ENCODE measurements at regions not wholly inside any gene's neighbourhood (a gene's known extent, or its start where the extent isn't known, plus 50 kb on each side); places are given as distances from the start of the nearest gene placed in this dataset.
"Not testable (repeated sequence)": the region's sequence is repeated elsewhere in the genome, so short reads cannot be mapped to it uniquely, and the experiment has no call there.

DNA sequence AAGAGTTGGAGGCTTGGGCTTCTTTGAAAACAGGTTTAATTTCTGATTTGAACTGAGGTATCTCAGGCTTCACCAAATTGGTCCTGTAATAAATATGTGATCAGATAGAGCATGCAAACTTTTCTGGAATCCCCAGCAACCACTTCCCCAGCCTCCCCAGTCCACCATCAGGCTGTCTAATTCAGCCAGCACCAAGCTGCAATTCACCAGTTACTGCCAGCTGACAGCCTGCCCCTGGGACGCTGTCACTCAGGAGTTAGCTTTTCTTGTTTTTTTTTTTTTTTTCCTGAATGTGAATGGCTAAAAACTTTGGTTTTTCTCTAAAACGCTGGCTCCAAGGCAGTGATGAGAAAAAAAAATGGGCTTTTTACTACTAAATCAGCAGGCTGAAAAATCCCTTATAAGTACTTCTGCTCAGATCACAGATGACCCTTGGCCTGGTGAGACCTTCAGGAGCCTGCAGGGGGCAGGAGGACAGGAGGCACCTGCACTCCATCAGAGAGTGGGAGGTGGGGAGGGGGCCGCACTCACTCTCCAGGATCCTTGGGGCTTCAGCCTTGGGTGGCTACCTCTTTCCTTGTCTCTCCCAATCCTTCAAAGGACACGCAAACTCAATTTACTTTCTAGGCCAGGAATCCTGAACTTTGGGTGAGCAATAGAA is 349.4 kb downstream of the GATA3 start:
- no peaks in the 10 kb centered on the region for H3K9me3 Mint-ChIP-seq
- DNase-seq, result no peak
- CTCF ChIA-PET, result interaction anchor here (0.6 kb wide), 1 partner anchor 48 kb away, joined by 3 read pairs; no protein-coding TSS in a partner anchor
- H3K27ac Mint-ChIP-seq, result peak overlapping the region; percentile 88
- H3K27me3 Mint-ChIP-seq, result peaks cover 11% of the 10 kb centered on the region
- peaks cover 7% of the 10 kb centered on the region for H3K36me3 Mint-ChIP-seq
- peak overlapping the region; percentile 66 for H3K4me3 Mint-ChIP-seq
- H3K4me1 Mint-ChIP-seq, result peaks cover 80% of the 10 kb centered on the region

DNA sequence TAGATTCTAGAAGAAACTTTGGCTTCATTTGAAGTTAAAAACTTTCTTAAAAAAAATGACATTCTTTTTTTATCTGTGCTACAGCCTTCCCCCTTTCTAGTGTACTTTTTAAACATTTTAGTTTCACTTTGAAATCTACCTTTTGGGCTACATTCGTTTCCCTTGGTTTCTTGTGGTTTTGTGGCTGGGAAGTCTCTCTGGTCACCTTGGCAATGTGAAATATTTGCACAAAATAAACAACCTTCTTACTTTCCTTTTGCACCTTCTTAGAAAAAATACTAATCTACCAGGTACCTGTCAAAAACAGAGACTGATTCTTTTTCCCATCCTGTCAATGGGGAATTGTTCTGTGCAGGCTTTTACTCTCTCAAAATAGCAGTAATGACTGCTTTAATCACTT is 350.2 kb downstream of the GATA3 start:
- DNase-seq, result peak; percentile 70

DNA sequence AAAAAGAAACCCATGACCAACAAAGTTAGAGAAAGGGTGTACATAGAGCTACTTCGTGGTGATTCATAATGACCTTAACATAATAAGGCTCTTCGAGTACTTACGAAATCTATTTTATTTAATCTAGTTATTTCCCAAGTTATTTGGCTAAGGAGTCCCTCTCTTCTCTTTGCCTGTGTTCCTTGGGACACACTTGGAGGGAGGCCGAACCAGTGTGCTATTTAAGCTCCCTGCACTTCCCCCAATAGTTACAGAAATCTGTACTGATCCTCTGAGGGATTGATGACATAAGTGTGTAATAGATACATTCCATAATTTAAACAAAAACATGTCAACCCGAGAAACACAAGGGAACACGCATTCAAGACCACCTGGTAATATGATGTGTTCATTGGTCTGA is 351.1 kb downstream of the GATA3 start:
- no peaks in the 10 kb centered on the region for H3K9me3 Mint-ChIP-seq
- H3K36me3 Mint-ChIP-seq, result peaks cover 5% of the 10 kb centered on the region
- H3K4me1 Mint-ChIP-seq, result peaks cover 69% of the 10 kb centered on the region
- H3K4me3 Mint-ChIP-seq, result no peak overlapping the region
- peaks cover 20% of the 10 kb centered on the region for H3K27me3 Mint-ChIP-seq
- CTCF ChIA-PET, result no interaction called here
- DNase-seq, result no peak
- H3K27ac Mint-ChIP-seq, result no peak overlapping the region

More for the DNA sequence above, 350.2 kb downstream of the GATA3 start:
- Mint-ChIP-seq H3K9me3 (no peaks in the 10 kb centered on the region), H3K36me3 (peaks cover 7% of the 10 kb centered on the region), H3K27ac (peak overlapping the region; percentile 88), H3K27me3 (peaks cover 17% of the 10 kb centered on the region), H3K4me3 (peak overlapping the region; percentile 66), H3K4me1 (peaks cover 72% of the 10 kb centered on the region)
- CTCF ChIA-PET, result no interaction called here

DNA sequence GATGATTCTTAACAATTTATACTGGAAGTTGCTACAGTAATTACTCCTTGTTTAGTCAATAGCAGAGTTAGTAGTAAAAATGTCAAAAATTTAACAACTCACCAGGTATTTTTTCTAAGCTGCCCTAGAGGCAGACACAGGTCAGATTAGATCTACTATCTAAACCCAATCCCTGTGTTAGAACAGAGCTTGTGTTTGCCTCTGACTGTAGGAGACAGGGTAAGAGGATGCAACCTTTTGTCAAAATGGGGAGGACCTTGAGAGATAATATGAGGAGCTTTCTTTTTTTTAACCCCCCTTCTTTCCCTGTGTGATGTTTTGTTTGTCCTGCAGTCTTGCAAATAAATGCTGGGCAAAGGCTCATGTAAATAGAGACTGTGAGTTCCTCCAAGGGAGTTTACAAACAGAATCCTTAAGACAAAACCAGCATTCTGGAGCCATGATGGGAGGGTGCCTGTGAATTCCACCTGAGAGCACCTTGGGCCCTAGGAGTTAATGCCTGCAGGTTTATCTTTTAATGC is 353.1 kb downstream of the GATA3 start:
- H3K27ac Mint-ChIP-seq, result no peak overlapping the region
- CTCF ChIA-PET, result no interaction called here
- H3K4me1 Mint-ChIP-seq, result peaks cover 50% of the 10 kb centered on the region

DNA sequence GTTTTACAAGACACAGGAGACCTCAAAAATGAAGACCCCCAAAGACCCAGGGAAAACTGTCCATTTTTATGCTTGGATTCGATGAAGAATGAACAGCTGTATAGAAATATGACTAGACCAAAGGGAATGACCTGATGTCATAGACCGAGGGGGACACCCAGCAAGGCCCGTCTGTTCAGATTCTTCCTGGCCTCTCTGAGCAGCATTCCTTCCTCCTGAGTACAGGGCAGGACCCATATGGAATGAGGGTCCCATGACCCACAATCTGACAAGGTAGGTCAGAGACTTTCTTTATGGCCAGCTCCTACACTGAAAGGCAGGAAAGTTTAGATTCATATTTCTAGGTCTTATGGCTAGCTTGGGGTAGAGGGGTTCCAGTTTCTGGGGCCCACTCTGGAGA is 356.0 kb downstream of the GATA3 start:
- CTCF ChIA-PET, result no interaction called here
- Mint-ChIP-seq H3K4me1 (peaks cover 23% of the 10 kb centered on the region), H3K9me3 (peaks cover 3% of the 10 kb centered on the region), H3K4me3 (no peak overlapping the region), H3K36me3 (no peaks in the 10 kb centered on the region), H3K27ac (no peak overlapping the region), H3K27me3 (peaks cover 43% of the 10 kb centered on the region)
- no peak for DNase-seq

More for the DNA sequence above, 353.1 kb downstream of the GATA3 start:
- Mint-ChIP-seq H3K9me3 (no peaks in the 10 kb centered on the region), H3K36me3 (no peaks in the 10 kb centered on the region), H3K27me3 (peaks cover 35% of the 10 kb centered on the region), H3K4me3 (no peak overlapping the region)
- DNase-seq, result no peak

DNA sequence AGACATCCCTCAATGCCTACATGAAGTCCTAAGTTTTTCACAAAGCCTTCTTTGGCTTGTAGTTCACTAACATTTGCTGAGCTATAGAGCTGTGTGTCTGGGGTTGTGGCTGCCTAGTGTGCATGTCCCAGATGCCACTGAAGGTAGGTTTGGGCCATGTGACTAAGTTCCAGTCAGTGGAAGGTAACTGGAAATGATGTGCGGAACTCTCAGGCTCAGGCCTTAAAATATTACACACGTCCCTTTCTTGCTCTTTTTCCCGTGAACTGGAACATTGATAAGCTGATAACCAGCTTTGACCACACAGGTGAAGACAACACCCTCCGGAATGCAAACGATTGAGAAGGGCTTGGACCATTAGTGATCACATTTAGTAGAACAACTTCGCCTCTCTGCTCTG is 358.1 kb downstream of the GATA3 start:
- Mint-ChIP-seq H3K27me3 (peaks cover 45% of the 10 kb centered on the region), H3K4me1 (peaks cover 24% of the 10 kb centered on the region), H3K4me3 (no peak overlapping the region), H3K27ac (no peak overlapping the region), H3K36me3 (no peaks in the 10 kb centered on the region), H3K9me3 (peaks cover 3% of the 10 kb centered on the region)
- CTCF ChIA-PET, result no interaction called here
- DNase-seq, result no peak

DNA sequence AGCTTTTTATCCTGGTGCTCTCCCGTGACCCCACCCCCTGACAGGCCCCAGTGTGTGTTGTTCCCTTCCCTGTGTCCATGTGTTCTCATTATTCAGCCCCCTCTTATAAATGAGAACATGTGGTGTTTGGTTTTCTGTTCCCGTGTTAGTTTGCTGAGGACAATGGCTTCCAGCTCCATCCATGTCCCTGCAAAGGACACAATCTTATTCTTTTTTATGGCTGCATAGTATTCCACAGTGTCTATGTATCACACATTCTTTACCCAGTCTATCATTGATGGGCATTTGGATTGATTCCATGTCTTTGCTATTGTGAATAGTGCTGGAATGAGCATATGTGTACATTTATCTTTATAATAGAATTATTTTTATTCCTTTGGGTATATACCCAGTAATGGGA is 360.5 kb downstream of the GATA3 start:
- not testable (repeated sequence) for DNase-seq, H3K9me3 Mint-ChIP-seq, H3K4me3 Mint-ChIP-seq, H3K27ac Mint-ChIP-seq, H3K36me3 Mint-ChIP-seq
- CTCF ChIA-PET, result interaction anchor here (1.1 kb wide), 1 partner anchor 16 kb away, joined by 3 read pairs; no protein-coding TSS in a partner anchor
- peaks cover 30% of the 10 kb centered on the region for H3K4me1 Mint-ChIP-seq
- H3K27me3 Mint-ChIP-seq, result peaks cover 44% of the 10 kb centered on the region

DNA sequence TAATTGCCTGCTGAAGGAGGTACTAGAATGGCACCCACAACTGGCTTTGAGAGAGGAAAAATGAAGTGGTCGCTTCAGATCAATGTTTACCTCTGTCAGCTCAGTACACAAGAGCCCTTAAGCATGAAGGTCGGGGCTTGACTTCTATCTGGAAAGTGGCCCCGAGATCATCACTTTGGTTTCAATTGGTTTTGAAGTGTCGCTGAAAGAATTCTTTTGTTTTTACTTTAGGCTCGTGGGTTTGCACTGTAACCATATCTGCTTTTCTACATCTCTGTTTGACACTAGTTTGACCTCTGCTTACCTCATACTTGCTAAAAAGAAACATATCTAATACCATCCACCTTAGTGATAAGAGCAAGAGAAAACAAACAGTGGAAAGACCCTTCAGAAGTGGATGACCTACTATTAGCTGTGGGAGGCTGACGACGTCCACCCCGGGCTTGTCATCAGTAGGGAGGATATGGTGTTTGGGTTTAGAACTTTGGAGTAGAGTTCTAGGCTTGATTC is 361.8 kb downstream of the GATA3 start:
- Mint-ChIP-seq H3K9me3 (peaks cover 3% of the 10 kb centered on the region), H3K36me3 (no peaks in the 10 kb centered on the region), H3K27ac (no peak overlapping the region), H3K27me3 (peaks cover 40% of the 10 kb centered on the region), H3K4me1 (peaks cover 32% of the 10 kb centered on the region), H3K4me3 (no peak overlapping the region)
- CTCF ChIA-PET, result interaction anchor here (0.7 kb wide), 1 partner anchor 360 kb away, joined by 3 read pairs; no protein-coding TSS in a partner anchor
- DNase-seq, result no peak

DNA sequence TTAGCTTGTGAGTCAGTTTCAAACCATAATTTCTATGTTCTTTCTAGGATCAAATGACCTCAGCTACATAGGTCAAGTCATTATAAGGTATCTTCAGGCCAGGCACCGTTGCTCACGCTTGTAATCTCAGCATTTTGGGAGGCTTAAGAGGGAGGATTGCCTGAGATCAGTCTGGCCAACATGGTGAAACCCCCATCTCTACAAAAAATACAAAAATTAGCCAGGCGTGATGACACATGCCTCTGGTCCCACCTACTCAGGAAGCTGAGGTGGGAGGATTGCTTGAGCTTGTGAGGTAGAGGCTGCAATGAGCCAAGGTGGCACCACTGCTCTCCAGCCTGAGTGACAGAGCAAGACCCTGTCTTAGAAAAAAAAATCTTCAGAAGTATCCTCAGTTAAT is 362.3 kb downstream of the GATA3 start:
- H3K4me1 Mint-ChIP-seq, result peaks cover 32% of the 10 kb centered on the region
- H3K4me3 Mint-ChIP-seq, result no peak overlapping the region
- no peak overlapping the region for H3K27ac Mint-ChIP-seq
- H3K27me3 Mint-ChIP-seq, result peaks cover 35% of the 10 kb centered on the region
- CTCF ChIA-PET, result interaction anchor here (0.7 kb wide), 1 partner anchor 22 kb away, joined by 3 read pairs; no protein-coding TSS in a partner anchor
- no peaks in the 10 kb centered on the region for H3K36me3 Mint-ChIP-seq
- DNase-seq, result no peak
- H3K9me3 Mint-ChIP-seq, result peaks cover 3% of the 10 kb centered on the region

DNA sequence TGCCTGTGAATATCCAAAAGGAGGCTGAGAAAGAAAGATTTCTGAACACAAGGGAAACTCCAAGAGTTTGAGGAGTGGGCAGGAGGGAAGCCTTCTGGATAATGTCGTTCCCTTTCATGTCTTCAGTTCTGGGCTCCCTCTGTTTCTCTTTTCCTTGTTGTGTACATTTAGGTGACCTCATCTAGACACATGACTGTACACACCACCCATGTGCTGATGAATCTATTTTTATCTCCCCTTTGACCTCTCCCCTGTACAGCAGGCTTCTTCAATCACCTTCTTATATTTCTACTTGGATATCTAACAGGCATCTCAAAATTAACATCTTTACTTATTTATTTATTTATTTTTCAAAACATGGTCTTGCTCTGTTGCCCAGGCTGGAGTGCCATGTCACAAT is 363.1 kb downstream of the GATA3 start:
- no peak overlapping the region for H3K27ac Mint-ChIP-seq
- no peak for DNase-seq

DNA sequence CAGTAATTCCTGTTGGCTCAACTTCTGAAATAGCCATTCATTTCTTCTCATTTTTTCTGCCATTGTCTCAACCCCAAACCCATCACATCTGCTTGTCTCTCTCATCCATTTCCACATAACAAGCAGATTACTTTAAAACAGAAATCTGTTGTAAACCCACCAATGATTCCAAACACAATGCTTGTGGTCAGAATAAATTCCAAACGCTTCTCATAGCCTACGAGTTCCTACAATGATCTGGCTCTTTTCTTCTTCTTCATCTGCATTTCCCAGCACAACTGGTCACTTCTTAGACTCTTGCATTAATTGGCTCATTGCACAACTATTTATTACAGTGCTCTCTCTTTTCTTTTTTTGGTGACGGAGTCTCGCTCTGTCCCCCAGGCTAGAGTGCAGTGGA is 364.1 kb downstream of the GATA3 start:
- CTCF ChIA-PET, result no interaction called here
- no peak overlapping the region for H3K4me3 Mint-ChIP-seq
- peaks cover 3% of the 10 kb centered on the region for H3K9me3 Mint-ChIP-seq
- no peaks in the 10 kb centered on the region for H3K36me3 Mint-ChIP-seq
- DNase-seq, result no peak
- H3K27ac Mint-ChIP-seq, result no peak overlapping the region
- H3K27me3 Mint-ChIP-seq, result peaks cover 30% of the 10 kb centered on the region
- peaks cover 32% of the 10 kb centered on the region for H3K4me1 Mint-ChIP-seq

More for the DNA sequence above, 363.1 kb downstream of the GATA3 start:
- H3K4me1 Mint-ChIP-seq, result peaks cover 32% of the 10 kb centered on the region
- H3K9me3 Mint-ChIP-seq, result peaks cover 3% of the 10 kb centered on the region
- H3K27me3 Mint-ChIP-seq, result peaks cover 31% of the 10 kb centered on the region
- no peak overlapping the region for H3K4me3 Mint-ChIP-seq
- no peaks in the 10 kb centered on the region for H3K36me3 Mint-ChIP-seq
- CTCF ChIA-PET, result interaction anchor here (0.7 kb wide), 1 partner anchor 21 kb away, joined by 3 read pairs; no protein-coding TSS in a partner anchor

DNA sequence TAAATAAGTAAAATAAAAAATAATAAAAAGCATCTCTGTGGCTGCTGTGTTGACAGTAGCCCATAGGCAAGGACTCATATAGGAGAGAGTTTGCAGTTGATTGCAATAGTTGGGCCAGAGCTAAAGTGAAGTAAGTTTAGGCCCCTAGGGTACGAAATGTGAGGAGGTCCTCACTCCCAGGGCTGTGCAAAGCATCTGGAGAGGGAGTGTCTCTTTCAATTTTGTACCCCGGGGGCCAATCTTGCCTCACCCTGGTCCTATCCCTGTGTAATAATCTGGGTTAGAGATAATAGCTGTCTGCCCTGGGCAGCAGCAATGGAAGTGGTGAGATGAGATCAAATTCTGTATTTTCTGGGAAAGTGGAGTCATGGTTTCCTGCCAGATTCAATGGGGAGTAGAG is 365.7 kb downstream of the GATA3 start:
- no peak overlapping the region for H3K27ac Mint-ChIP-seq
- H3K9me3 Mint-ChIP-seq, result no peaks in the 10 kb centered on the region
- no peak for DNase-seq
- H3K36me3 Mint-ChIP-seq, result no peaks in the 10 kb centered on the region
- peaks cover 42% of the 10 kb centered on the region for H3K4me1 Mint-ChIP-seq
- CTCF ChIA-PET, result no interaction called here
- H3K27me3 Mint-ChIP-seq, result peaks cover 26% of the 10 kb centered on the region
- H3K4me3 Mint-ChIP-seq, result no peak overlapping the region

DNA sequence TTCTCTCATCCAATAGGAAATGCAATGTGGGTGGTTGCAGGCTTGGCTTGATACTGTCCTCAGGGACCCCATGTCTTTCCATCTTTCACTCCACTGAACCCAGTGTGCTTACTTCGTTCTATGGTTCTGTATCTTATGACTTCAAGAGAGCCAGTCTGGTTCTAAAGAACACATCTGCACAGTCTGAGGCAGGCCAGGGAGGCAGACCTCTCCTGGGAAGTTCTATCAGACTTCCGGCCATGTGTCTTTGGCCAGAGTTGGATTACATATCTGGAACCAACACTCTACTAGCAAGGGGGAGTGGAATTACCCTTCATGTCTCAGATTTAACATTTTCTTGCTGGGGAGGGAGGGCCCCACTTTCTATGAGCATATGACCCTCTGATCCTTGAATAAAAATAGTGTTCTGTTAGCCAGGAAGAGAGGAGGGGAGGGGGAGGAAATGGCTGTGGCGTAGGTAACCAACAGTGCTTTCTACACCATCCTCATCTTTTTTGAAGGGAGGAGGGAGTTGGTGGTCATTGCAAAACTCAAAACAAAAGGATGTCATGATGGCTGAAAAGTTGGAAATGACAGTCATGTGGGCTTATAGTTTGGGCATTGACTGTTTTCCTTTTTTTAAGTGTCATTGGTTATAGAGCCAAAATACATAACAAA is 370.2 kb downstream of the GATA3 start:
- H3K27me3 Mint-ChIP-seq, result peaks cover 25% of the 10 kb centered on the region
- no peaks in the 10 kb centered on the region for H3K36me3 Mint-ChIP-seq
- DNase-seq, result peak; percentile 43
- peaks cover 20% of the 10 kb centered on the region for H3K4me1 Mint-ChIP-seq
- H3K4me3 Mint-ChIP-seq, result no peak overlapping the region
- CTCF ChIA-PET, result no interaction called here
- no peaks in the 10 kb centered on the region for H3K9me3 Mint-ChIP-seq
- H3K27ac Mint-ChIP-seq, result no peak overlapping the region

DNA sequence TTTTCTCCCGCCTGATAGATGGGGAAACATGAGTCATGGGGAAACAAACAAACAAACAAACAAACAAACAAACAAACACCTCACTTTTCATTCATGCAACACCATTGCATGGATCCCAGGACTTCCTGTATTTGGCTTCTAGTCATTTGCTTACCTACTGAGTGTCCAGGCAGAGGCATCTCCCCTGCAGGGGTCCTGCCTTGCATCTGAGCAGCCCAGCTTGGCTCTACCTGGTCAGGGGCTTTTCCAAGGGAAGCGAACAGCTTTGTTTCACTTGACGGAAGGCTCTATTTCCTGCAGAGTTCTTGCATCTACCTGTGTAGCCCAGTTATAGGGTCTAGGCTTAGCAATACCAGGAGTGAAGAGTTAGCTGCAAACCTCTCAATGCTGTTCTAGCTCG is 374.2 kb downstream of the GATA3 start:
- CTCF ChIA-PET, result no interaction called here
- Mint-ChIP-seq H3K9me3 (no peaks in the 10 kb centered on the region), H3K4me3 (no peak overlapping the region), H3K4me1 (peaks cover 21% of the 10 kb centered on the region), H3K36me3 (no peaks in the 10 kb centered on the region), H3K27ac (no peak overlapping the region), H3K27me3 (peaks cover 48% of the 10 kb centered on the region)
- DNase-seq, result no peak

All from activated naive CD4-positive, alpha-beta T cell treated with anti-CD3 and anti-CD28 coated beads, Interleukin-2, amount 10 ng/mL, durations not matched to agents 7 days and 5 days (primary cell).